ENCODE measurements at regions not wholly inside any gene's neighbourhood (a gene's known extent, or its start where the extent isn't known, plus 50 kb on each side); places are given as distances from the start of the nearest gene placed in this dataset.

DNA sequence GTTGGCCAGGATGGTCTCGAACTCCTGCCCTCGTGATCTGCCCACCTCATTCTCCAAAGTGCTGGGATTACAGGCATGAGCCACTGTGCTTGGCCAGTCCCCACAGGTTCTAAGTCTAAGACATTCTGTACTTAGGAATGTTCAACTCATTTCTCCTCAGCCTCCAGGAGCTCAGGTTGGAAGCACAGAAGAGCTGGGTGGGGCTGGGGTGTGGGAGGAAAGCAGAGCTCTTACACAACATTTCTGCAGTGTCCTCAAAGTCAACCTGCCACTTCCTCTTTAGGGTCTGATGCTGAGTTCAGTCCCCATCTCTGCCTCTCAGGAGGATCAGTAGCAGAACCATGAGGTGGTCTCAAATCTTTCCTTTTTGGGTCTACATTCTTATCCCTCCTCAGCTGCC lies 75.5 kb downstream of the MRPL46 start (continued):
- TF ChIP-seq, protein P1, sequence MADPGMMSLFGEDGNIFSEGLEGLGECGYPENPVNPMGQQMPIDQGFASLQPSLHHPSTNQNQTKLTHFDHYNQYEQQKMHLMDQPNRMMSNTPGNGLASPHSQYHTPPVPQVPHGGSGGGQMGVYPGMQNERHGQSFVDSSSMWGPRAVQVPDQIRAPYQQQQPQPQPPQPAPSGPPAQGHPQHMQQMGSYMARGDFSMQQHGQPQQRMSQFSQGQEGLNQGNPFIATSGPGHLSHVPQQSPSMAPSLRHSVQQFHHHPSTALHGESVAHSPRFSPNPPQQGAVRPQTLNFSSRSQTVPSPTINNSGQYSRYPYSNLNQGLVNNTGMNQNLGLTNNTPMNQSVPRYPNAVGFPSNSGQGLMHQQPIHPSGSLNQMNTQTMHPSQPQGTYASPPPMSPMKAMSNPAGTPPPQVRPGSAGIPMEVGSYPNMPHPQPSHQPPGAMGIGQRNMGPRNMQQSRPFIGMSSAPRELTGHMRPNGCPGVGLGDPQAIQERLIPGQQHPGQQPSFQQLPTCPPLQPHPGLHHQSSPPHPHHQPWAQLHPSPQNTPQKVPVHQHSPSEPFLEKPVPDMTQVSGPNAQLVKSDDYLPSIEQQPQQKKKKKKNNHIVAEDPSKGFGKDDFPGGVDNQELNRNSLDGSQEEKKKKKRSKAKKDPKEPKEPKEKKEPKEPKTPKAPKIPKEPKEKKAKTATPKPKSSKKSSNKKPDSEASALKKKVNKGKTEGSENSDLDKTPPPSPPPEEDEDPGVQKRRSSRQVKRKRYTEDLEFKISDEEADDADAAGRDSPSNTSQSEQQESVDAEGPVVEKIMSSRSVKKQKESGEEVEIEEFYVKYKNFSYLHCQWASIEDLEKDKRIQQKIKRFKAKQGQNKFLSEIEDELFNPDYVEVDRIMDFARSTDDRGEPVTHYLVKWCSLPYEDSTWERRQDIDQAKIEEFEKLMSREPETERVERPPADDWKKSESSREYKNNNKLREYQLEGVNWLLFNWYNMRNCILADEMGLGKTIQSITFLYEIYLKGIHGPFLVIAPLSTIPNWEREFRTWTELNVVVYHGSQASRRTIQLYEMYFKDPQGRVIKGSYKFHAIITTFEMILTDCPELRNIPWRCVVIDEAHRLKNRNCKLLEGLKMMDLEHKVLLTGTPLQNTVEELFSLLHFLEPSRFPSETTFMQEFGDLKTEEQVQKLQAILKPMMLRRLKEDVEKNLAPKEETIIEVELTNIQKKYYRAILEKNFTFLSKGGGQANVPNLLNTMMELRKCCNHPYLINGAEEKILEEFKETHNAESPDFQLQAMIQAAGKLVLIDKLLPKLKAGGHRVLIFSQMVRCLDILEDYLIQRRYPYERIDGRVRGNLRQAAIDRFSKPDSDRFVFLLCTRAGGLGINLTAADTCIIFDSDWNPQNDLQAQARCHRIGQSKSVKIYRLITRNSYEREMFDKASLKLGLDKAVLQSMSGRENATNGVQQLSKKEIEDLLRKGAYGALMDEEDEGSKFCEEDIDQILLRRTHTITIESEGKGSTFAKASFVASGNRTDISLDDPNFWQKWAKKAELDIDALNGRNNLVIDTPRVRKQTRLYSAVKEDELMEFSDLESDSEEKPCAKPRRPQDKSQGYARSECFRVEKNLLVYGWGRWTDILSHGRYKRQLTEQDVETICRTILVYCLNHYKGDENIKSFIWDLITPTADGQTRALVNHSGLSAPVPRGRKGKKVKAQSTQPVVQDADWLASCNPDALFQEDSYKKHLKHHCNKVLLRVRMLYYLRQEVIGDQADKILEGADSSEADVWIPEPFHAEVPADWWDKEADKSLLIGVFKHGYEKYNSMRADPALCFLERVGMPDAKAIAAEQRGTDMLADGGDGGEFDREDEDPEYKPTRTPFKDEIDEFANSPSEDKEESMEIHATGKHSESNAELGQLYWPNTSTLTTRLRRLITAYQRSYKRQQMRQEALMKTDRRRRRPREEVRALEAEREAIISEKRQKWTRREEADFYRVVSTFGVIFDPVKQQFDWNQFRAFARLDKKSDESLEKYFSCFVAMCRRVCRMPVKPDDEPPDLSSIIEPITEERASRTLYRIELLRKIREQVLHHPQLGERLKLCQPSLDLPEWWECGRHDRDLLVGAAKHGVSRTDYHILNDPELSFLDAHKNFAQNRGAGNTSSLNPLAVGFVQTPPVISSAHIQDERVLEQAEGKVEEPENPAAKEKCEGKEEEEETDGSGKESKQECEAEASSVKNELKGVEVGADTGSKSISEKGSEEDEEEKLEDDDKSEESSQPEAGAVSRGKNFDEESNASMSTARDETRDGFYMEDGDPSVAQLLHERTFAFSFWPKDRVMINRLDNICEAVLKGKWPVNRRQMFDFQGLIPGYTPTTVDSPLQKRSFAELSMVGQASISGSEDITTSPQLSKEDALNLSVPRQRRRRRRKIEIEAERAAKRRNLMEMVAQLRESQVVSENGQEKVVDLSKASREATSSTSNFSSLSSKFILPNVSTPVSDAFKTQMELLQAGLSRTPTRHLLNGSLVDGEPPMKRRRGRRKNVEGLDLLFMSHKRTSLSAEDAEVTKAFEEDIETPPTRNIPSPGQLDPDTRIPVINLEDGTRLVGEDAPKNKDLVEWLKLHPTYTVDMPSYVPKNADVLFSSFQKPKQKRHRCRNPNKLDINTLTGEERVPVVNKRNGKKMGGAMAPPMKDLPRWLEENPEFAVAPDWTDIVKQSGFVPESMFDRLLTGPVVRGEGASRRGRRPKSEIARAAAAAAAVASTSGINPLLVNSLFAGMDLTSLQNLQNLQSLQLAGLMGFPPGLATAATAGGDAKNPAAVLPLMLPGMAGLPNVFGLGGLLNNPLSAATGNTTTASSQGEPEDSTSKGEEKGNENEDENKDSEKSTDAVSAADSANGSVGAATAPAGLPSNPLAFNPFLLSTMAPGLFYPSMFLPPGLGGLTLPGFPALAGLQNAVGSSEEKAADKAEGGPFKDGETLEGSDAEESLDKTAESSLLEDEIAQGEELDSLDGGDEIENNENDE (IDR thresholded peaks at IDR 0.05; ENCODE audit: insufficient replicate concordance, low read length), result no peak
- TF ChIP-seq, protein P2, sequence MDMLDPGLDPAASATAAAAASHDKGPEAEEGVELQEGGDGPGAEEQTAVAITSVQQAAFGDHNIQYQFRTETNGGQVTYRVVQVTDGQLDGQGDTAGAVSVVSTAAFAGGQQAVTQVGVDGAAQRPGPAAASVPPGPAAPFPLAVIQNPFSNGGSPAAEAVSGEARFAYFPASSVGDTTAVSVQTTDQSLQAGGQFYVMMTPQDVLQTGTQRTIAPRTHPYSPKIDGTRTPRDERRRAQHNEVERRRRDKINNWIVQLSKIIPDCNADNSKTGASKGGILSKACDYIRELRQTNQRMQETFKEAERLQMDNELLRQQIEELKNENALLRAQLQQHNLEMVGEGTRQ (IDR thresholded peaks at IDR 0.05; ENCODE audit: low read length), result no peak
- TF ChIP-seq, protein P3, sequence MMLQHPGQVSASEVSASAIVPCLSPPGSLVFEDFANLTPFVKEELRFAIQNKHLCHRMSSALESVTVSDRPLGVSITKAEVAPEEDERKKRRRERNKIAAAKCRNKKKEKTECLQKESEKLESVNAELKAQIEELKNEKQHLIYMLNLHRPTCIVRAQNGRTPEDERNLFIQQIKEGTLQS (IDR thresholded peaks at IDR 0.05; ENCODE audit: insufficient read depth, low read depth, low read length), result no peak
- TF ChIP-seq TEAD4 (IDR thresholded peaks at IDR 0.05; ENCODE audit: low read depth, low read length) (no peak), TAF7 (optimal IDR thresholded peaks at IDR 0.05; ENCODE audit: borderline replicate concordance, low read depth, low read length) (no peak), CHD1 (IDR thresholded peaks at IDR 0.05; ENCODE audit: low read depth, low read length) (no peak), ASH2L (IDR thresholded peaks at IDR 0.05; ENCODE audit: low read length) (no peak), RNF2 (IDR thresholded peaks at IDR 0.05; ENCODE audit: borderline replicate concordance, low read depth, low read length, missing control alignments, poor library complexity, severe bottlenecking) (no peak), POLR2AphosphoS5 (IDR thresholded peaks at IDR 0.05; ENCODE audit: low read depth, low read length) (no peak), RAD21 (IDR thresholded peaks at IDR 0.05 in 1 of 2, conservative IDR thresholded peaks at IDR 0.05 in 1 of 2; ENCODE audit: low read depth in 2 of 2, low read length in 2 of 2) (no peak)
